ENCODE measurements at regions not wholly inside any gene's neighbourhood (a gene's known extent, or its start where the extent isn't known, plus 50 kb on each side); places are given as distances from the start of the nearest gene placed in this dataset.

DNA sequence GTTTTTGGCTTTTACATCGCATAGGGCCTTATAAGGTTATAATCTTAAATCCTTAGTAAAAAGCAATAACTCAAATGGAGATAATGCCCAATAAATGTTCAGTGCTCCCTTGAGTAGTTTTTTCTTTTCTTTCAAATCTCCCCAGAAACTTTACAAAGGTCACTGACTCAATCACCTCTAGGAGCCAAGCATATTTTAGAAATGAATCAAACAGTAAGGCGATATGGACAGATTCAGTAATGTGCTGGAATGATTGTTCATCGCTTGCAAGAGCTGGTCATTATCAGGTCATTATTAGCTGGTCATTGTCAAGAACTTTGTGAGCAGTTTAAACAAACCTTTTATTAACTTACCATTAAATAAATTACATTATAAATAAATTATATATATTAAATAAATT is 130.4 kb upstream of the SLIT3 start:
- peaks cover 0 to 6% (median 1%) of the 10 kb centered on the region in 4 experiments; a peak in 3 of 7 replicates for H3K4me1 ChIP-seq (replicated peaks in 1 of 4; ENCODE audit: control insufficient read depth in 3 of 4, insufficient read depth in 4 of 4, low read length in 3 of 4)
- H3K79me2 ChIP-seq (ENCODE audit: control insufficient read depth in 1 of 2, insufficient read depth in 2 of 2, low read length in 2 of 2): no peaks in the 10 kb centered on the region
- no peak overlapping the region for H2BK5ac ChIP-seq (ENCODE audit: low read depth, low read length)
- FAIRE-seq (no peak), DNase-seq (ENCODE audit: low read depth in 1 of 2, low spot score in 2 of 2) (no peak)
- H3K14ac ChIP-seq (ENCODE audit: insufficient read length): no peak overlapping the region
- CTCF ChIA-PET (ENCODE audit: partially characterized antibody): no interaction called here
- no peak overlapping the region for H3K23ac ChIP-seq (ENCODE audit: insufficient read length)
- H3K79me1 ChIP-seq (ENCODE audit: low read depth, low read length): no peaks in the 10 kb centered on the region
- no peak for TF ChIP-seq PHF8 (conservative IDR thresholded peaks at IDR 0.05; ENCODE audit: low read depth, low read length)
- no peak for TF ChIP-seq RNF2 (IDR thresholded peaks at IDR 0.05; ENCODE audit: borderline replicate concordance, low read depth, low read length, missing control alignments, poor library complexity, severe bottlenecking)
- no peak for TF ChIP-seq SUZ12 (IDR thresholded peaks at IDR 0.05; ENCODE audit: low read length)
- no peak for TF ChIP-seq SIRT6 (IDR thresholded peaks at IDR 0.05; ENCODE audit: low read length)
- TF ChIP-seq TAF7 (optimal IDR thresholded peaks at IDR 0.05; ENCODE audit: borderline replicate concordance, low read depth, low read length): no peak
- no peak for TF ChIP-seq KDM5A (IDR thresholded peaks at IDR 0.05; ENCODE audit: low read length)
- TF ChIP-seq TBP (IDR thresholded peaks at IDR 0.05; ENCODE audit: low read depth, low read length): no peak
- H2BK12ac ChIP-seq (ENCODE audit: low read depth, low read length): no peak overlapping the region
- no peak overlapping the region for H2AFZ ChIP-seq (ENCODE audit: low read length)
- no peak overlapping the region for H2BK15ac ChIP-seq (ENCODE audit: low read length)
- H2BK120ac ChIP-seq (replicated peaks; ENCODE audit: low read depth, low read length): no peak overlapping the region
- H3K23me2 ChIP-seq (ENCODE audit: low read depth, low read length): no peaks in the 10 kb centered on the region
- no peak overlapping the region for H4K5ac ChIP-seq (ENCODE audit: insufficient read length, low read depth, low read length)
- H3K4ac ChIP-seq (replicated peaks; ENCODE audit: insufficient read length, low read depth, low read length): no peak overlapping the region
- H4K91ac ChIP-seq (replicated peaks; ENCODE audit: insufficient read length, low read length): no peak overlapping the region
- no peak overlapping the region for H3K18ac ChIP-seq (ENCODE audit: extremely low read depth, low read length)
- WGBS, 2 experiments (ENCODE audit: extremely low coverage in 1 of 2, insufficient coverage in 1 of 2, insufficient read length in 1 of 2, insufficient replicate concordance in 2 of 2, low coverage in 1 of 2, low lambda C conversion rate in 2 of 2, missing lambda C conversion rate in 1 of 2): 94% methylated on average over 3 of the region's 3 CpGs; no CpG with 5 or more reads in 1 of the 2 experiments
- H3K4me3 ChIP-seq (ENCODE audit: extremely low read depth in 1 of 4, insufficient read depth in 2 of 4, low read depth in 3 of 4, low read length in 4 of 4): no peak overlapping the region
- no peak overlapping the region for H3K27ac ChIP-seq (ENCODE audit: low read depth, low read length)
- H2BK20ac ChIP-seq (ENCODE audit: low read length): no peak overlapping the region
- no peaks in the 10 kb centered on the region for H3K9me3 ChIP-seq (ENCODE audit: insufficient read depth in 2 of 2, low read depth in 1 of 2, low read length in 1 of 2)
- no peak overlapping the region for H3K4me2 ChIP-seq (ENCODE audit: insufficient read depth in 1 of 2, low read depth in 2 of 2, low read length in 2 of 2)
- no peak overlapping the region for H4K8ac ChIP-seq (ENCODE audit: extremely low read depth, insufficient read depth, low read length)
- no peak overlapping the region for H2AK5ac ChIP-seq (ENCODE audit: low read depth, low read length)
- no peaks in the 10 kb centered on the region for H4K20me1 ChIP-seq (replicated peaks in 1 of 2; ENCODE audit: control insufficient read depth in 1 of 2, insufficient read depth in 2 of 2, low read length in 2 of 2)
- no peaks in the 10 kb centered on the region for H3K36me3 ChIP-seq (ENCODE audit: control insufficient read depth in 2 of 4, insufficient read depth in 4 of 4, low read length in 3 of 4)
- H3K56ac ChIP-seq (replicated peaks; ENCODE audit: insufficient read length, low read depth, low read length): no peak overlapping the region
- H3K27me3 ChIP-seq (replicated peaks in 1 of 4; ENCODE audit: control insufficient read depth in 3 of 4, extremely low read depth in 1 of 4, insufficient read depth in 3 of 4, low read length in 3 of 4): no peaks in the 10 kb centered on the region
- H3K9ac ChIP-seq (replicated peaks in 1 of 4; ENCODE audit: extremely low read depth in 1 of 4, low read depth in 3 of 4, low read length in 3 of 4): no peak overlapping the region
- POLR2A ChIA-PET (ENCODE audit: partially characterized antibody): no interaction called here

Data from H1 (cell line).